ENCODE measurements at regions not wholly inside any gene's neighbourhood (a gene's known extent, or its start where the extent isn't known, plus 50 kb on each side); places are given as distances from the start of the nearest gene placed in this dataset.

DNA sequence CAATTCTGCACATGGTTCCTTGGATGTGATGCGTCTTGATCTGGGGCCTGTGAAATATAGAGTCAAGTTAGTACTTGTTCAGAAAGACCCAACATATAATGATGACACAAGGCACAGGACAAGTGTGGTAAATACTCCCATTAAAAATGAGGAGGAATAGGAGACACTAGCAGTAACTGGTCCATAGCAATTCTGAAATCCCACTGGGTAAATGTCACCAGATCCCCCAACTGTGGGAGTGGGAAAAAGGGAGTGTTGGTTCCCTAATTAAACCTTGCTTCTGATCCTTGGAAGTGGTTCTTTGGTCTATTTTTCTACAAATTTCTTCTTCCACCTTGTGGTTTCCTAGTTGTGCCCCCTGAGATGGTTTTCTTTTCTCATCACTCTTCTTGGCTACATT lies 62.5 kb upstream of the NRP1 start:
- H3K9me3 Mint-ChIP-seq (ENCODE audit: insufficient read depth): peaks cover 5% of the 10 kb centered on the region
- no CpG with 5 or more reads among the region's 1 CpG for WGBS (ENCODE audit: insufficient coverage)
- POLR2A ChIA-PET: no interaction called here
- intact Hi-C loops (cut with micrococcal nuclease): no loop called here
- H3K4me1 Mint-ChIP-seq: no peaks in the 10 kb centered on the region
- Histone ChIP-seq H3K4me3 (ENCODE audit: control extremely low read depth in 1 of 5, extremely low read depth in 1 of 5, insufficient read depth in 1 of 5, low read depth in 2 of 5, low read length in 4 of 5) (no peak overlapping the region), H3K79me2 (ENCODE audit: control insufficient read depth, insufficient read depth, low read length) (no peaks in the 10 kb centered on the region), H3K4me2 (replicated peaks; ENCODE audit: low read depth, low read length, poor library complexity, severe bottlenecking) (no peak overlapping the region), H3K4me1 (ENCODE audit: control insufficient read depth in 2 of 2, insufficient read depth in 2 of 2, low read length in 2 of 2) (no peaks in the 10 kb centered on the region), H3K9ac (ENCODE audit: low read length) (no peak overlapping the region), H3K27ac (ENCODE audit: low read length in 2 of 2) (no peak overlapping the region), H3K9me3 (ENCODE audit: control extremely low read depth in 1 of 3, control insufficient read depth in 2 of 3, insufficient read depth in 1 of 3, low read length in 2 of 3) (peaks cover 0 to 11% (median 0%) of the 10 kb centered on the region in 3 donors), H2AFZ (ENCODE audit: insufficient read depth, low read depth, low read length, poor library complexity, severe bottlenecking) (no peak overlapping the region), H3K36me3 (replicated peaks in 1 of 2; ENCODE audit: control extremely low read depth in 1 of 2, control insufficient read depth in 1 of 2, extremely low read depth in 1 of 2, insufficient read depth in 2 of 2, low read length in 1 of 2) (no peaks in the 10 kb centered on the region), H4K20me1 (ENCODE audit: control insufficient read depth, insufficient read depth, low read length, poor library complexity, severe bottlenecking) (no peaks in the 10 kb centered on the region), H3K27me3 (replicated peaks in 1 of 4; ENCODE audit: control extremely low read depth in 1 of 4, control insufficient read depth in 3 of 4, insufficient read depth in 4 of 4, low read length in 3 of 4) (peaks cover 0 to 2% (median 0%) of the 10 kb centered on the region in 4 experiments)
- no peak for TF ChIP-seq EZH2 (IDR thresholded peaks at IDR 0.05; ENCODE audit: borderline replicate concordance, insufficient read depth, low read depth, low read length, poor library complexity, severe bottlenecking)
- TF ChIP-seq, protein P1, sequence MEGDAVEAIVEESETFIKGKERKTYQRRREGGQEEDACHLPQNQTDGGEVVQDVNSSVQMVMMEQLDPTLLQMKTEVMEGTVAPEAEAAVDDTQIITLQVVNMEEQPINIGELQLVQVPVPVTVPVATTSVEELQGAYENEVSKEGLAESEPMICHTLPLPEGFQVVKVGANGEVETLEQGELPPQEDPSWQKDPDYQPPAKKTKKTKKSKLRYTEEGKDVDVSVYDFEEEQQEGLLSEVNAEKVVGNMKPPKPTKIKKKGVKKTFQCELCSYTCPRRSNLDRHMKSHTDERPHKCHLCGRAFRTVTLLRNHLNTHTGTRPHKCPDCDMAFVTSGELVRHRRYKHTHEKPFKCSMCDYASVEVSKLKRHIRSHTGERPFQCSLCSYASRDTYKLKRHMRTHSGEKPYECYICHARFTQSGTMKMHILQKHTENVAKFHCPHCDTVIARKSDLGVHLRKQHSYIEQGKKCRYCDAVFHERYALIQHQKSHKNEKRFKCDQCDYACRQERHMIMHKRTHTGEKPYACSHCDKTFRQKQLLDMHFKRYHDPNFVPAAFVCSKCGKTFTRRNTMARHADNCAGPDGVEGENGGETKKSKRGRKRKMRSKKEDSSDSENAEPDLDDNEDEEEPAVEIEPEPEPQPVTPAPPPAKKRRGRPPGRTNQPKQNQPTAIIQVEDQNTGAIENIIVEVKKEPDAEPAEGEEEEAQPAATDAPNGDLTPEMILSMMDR (IDR thresholded peaks at IDR 0.05): no peak
- no peaks in the 10 kb centered on the region for H3K27me3 Mint-ChIP-seq
- no peak for ATAC-seq (ENCODE audit: low read depth)
- CTCF ChIA-PET: no interaction called here
- no peak overlapping the region for H3K27ac Mint-ChIP-seq
- DNase-seq: no peak
- no peak overlapping the region for H3K4me3 Mint-ChIP-seq

DNA sequence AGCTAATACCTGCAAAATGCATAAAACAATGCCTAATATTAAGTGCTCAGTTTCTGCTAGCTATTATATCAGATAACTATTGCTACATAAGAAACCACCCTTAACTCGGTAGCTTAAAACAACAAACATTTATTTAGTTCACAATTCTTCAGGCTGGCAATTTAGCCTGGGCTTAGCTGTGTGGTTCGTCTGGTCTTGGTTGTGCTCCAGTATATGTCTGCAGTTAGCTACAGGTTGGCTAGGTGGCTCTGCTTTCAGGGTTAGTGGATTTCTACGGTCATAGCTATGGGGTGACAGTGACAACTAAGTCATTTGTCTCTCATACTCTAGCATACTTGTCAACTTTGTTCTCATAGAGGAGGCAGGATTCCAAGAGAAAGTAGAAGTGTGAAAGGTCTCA lies 61.8 kb upstream of the NRP1 start:
- ChIA-PET POLR2A (no interaction called here), CTCF (no interaction called here)
- no peak overlapping the region for H3K9ac ChIP-seq (ENCODE audit: low read length)
- H3K9me3 Mint-ChIP-seq (ENCODE audit: insufficient read depth): peaks cover 5% of the 10 kb centered on the region
- no peaks in the 10 kb centered on the region for H3K36me3 ChIP-seq (replicated peaks in 1 of 2; ENCODE audit: control extremely low read depth in 1 of 2, control insufficient read depth in 1 of 2, extremely low read depth in 1 of 2, insufficient read depth in 2 of 2, low read length in 1 of 2)
- DNase-seq: no peak
- no peaks in the 10 kb centered on the region for H3K4me1 Mint-ChIP-seq
- no CpG with 5 or more reads among the region's 3 CpGs for WGBS (ENCODE audit: insufficient coverage)
- peaks cover 0 to 11% (median 0%) of the 10 kb centered on the region in 3 donors for H3K9me3 ChIP-seq (ENCODE audit: control extremely low read depth in 1 of 3, control insufficient read depth in 2 of 3, insufficient read depth in 1 of 3, low read length in 2 of 3)
- H3K27me3 Mint-ChIP-seq: no peaks in the 10 kb centered on the region
- H3K27ac ChIP-seq (ENCODE audit: low read length in 2 of 2): no peak overlapping the region
- H3K27me3 ChIP-seq (replicated peaks in 1 of 4; ENCODE audit: control extremely low read depth in 1 of 4, control insufficient read depth in 3 of 4, insufficient read depth in 4 of 4, low read length in 3 of 4): peaks cover 0 to 2% (median 0%) of the 10 kb centered on the region in 4 experiments
- H4K20me1 ChIP-seq (ENCODE audit: control insufficient read depth, insufficient read depth, low read length, poor library complexity, severe bottlenecking): no peaks in the 10 kb centered on the region
- intact Hi-C loops (cut with micrococcal nuclease): no loop called here
- no peak overlapping the region for H3K4me2 ChIP-seq (replicated peaks; ENCODE audit: low read depth, low read length, poor library complexity, severe bottlenecking)
- TF ChIP-seq, protein P1 (IDR thresholded peaks at IDR 0.05): no peak
- no peak for TF ChIP-seq EZH2 (IDR thresholded peaks at IDR 0.05; ENCODE audit: borderline replicate concordance, insufficient read depth, low read depth, low read length, poor library complexity, severe bottlenecking)
- no peak overlapping the region for H3K27ac Mint-ChIP-seq
- no peak overlapping the region for H3K4me3 ChIP-seq (ENCODE audit: control extremely low read depth in 1 of 5, extremely low read depth in 1 of 5, insufficient read depth in 1 of 5, low read depth in 2 of 5, low read length in 4 of 5)
- no peaks in the 10 kb centered on the region for H3K79me2 ChIP-seq (ENCODE audit: control insufficient read depth, insufficient read depth, low read length)
- no peak overlapping the region for H2AFZ ChIP-seq (ENCODE audit: insufficient read depth, low read depth, low read length, poor library complexity, severe bottlenecking)
- no peaks in the 10 kb centered on the region for H3K4me1 ChIP-seq (ENCODE audit: control insufficient read depth in 2 of 2, insufficient read depth in 2 of 2, low read length in 2 of 2)
- no peak for ATAC-seq (ENCODE audit: low read depth)
- no peak overlapping the region for H3K4me3 Mint-ChIP-seq

All from B cell (primary cell).